IMR-90 (cell line): ENCODE measurements at regions not wholly inside any gene's neighbourhood (a gene's known extent, or its start where the extent isn't known, plus 50 kb on each side); places are given as distances from the start of the nearest gene placed in this dataset.

Experiments
- ATAC-seq: fragments of 200-7000 bp; cut with Tn5 transposase; 2 replicates; pipeline ENCODE4 v1.9.1; 2020; ENCODE audit warnings: low read depth, mild to moderate bottlenecking, moderate library complexity
- BruUV-seq: library from RNA; stranded (reverse); fragments of 400-500 nt; replicated peaks from 2 replicates; lab custom pipeline; 2021; lab: Mats Ljungman, UMichigan
- CTCF ChIA-PET: fragments of 300-600 bp; formaldehyde crosslinking; extraction: SDS; loops from one replicate; lab custom pipeline; 2021; ENCODE audit warnings: antibody characterized with exemption; lab: Yijun Ruan, JAX
- POLR2A ChIA-PET: fragments of 300-600 bp; sonication (Branson Sonifier 250); formaldehyde crosslinking; loops from one replicate; lab custom pipeline; 2022; ENCODE audit warnings: antibody characterized with exemption; ENCODE audit not compliant: unreplicated experiment; lab: Charles Lee
- DNase-seq: peaks from one replicate; pipeline ENCODE4 v3.0.0; 2013
- H2AFZ ChIP-seq: replicated peaks from 2 replicates; pipeline ENCODE3; 2013; ENCODE audit warnings: low read length, mild to moderate bottlenecking; ENCODE audit not compliant: poor library complexity
- H2AK5ac ChIP-seq: 2 replicates; pipeline ENCODE4 v1.6.1; 2013; ENCODE audit warnings: low read depth, low read length, inconsistent platforms
- H2AK9ac ChIP-seq: replicated peaks from 2 replicates; pipeline ENCODE3; 2013; ENCODE audit warnings: mild to moderate bottlenecking, low read depth, low read length, moderate library complexity; ENCODE audit not compliant: poor library complexity
- H2BK120ac ChIP-seq: 2 replicates; pipeline ENCODE4 v1.6.1; 2013; ENCODE audit warnings: low read depth, low read length, inconsistent platforms
- H2BK15ac ChIP-seq: 3 replicates; pipeline ENCODE4 v1.6.1; 2013; ENCODE audit warnings: low read depth, low read length, inconsistent platforms
- H2BK20ac ChIP-seq: 2 replicates; pipeline ENCODE4 v1.6.1; 2013; ENCODE audit warnings: low read depth, mild to moderate bottlenecking, inconsistent platforms, low read length, moderate library complexity
- H2BK5ac ChIP-seq: 2 replicates; pipeline ENCODE4 v1.6.1; 2013; ENCODE audit warnings: mild to moderate bottlenecking, low read depth, low read length, inconsistent platforms; ENCODE audit not compliant: poor library complexity, severe bottlenecking
- H3K14ac ChIP-seq: replicated peaks from 2 replicates; pipeline ENCODE4 v1.6.1; 2013; ENCODE audit warnings: low read depth, low read length, inconsistent platforms
- H3K18ac ChIP-seq: 2 replicates; pipeline ENCODE4 v1.6.1; 2013; ENCODE audit warnings: low read depth, low read length, control low read depth
- H3K23ac ChIP-seq: 2 replicates; pipeline ENCODE4 v1.6.1; 2013; ENCODE audit warnings: low read depth, low read length, inconsistent platforms
- H3K27ac ChIP-seq: 2 replicates; pipeline ENCODE4 v1.5.1; 2013; ENCODE audit warnings: mild to moderate bottlenecking, control low read depth, low read length; ENCODE audit not compliant: insufficient read depth
- H3K27me3 ChIP-seq: 2 replicates; pipeline ENCODE4 v1.6.1; 2013; ENCODE audit warnings: low read length; ENCODE audit not compliant: control insufficient read depth, insufficient read depth
- H3K36me3 ChIP-seq: 2 replicates; pipeline ENCODE4 v1.6.1; 2013; ENCODE audit warnings: low read length, mixed read lengths; ENCODE audit not compliant: control insufficient read depth, insufficient read depth
- H3K4ac ChIP-seq: 2 replicates; pipeline ENCODE4 v1.6.1; 2013; ENCODE audit warnings: low read depth, low read length, inconsistent platforms
- H3K4me1 ChIP-seq: 2 replicates; pipeline ENCODE4 v1.6.1; 2013; ENCODE audit warnings: low read length, mixed read lengths; ENCODE audit not compliant: control insufficient read depth, insufficient read depth
- H3K4me2 ChIP-seq: 2 replicates; pipeline ENCODE4 v1.6.1; 2013; ENCODE audit warnings: low read depth, mild to moderate bottlenecking, control low read depth, low read length, moderate library complexity
- H3K4me3 ChIP-seq: 2 replicates; pipeline ENCODE4 v1.5.1; 2013; ENCODE audit warnings: low read depth, mild to moderate bottlenecking, control low read depth, low read length, moderate library complexity; ENCODE audit not compliant: insufficient read depth
- H3K56ac ChIP-seq: 2 replicates; pipeline ENCODE4 v1.6.1; 2013; ENCODE audit warnings: low read length, inconsistent platforms; ENCODE audit not compliant: insufficient read depth; ENCODE audit errors: extremely low read depth
- H3K79me1 ChIP-seq, 2 experiments: 2 replicates each; pipeline ENCODE4 v1.6.1; 2013; ENCODE audit warnings: low read length in 2 of 2, inconsistent platforms in 1 of 2, low read depth in 1 of 2
- H3K9ac ChIP-seq: 2 replicates; pipeline ENCODE4 v1.6.1; 2013; ENCODE audit warnings: low read depth, low read length, control low read depth
- H3K9me1 ChIP-seq: 2 replicates; pipeline ENCODE4 v1.6.1; 2013; ENCODE audit warnings: low read length, inconsistent platforms; ENCODE audit not compliant: insufficient read depth
- H3K9me3 ChIP-seq: 2 replicates; pipeline ENCODE4 v1.6.1; 2013; ENCODE audit warnings: low read length; ENCODE audit not compliant: control insufficient read depth, insufficient read depth
- H4K20me1 ChIP-seq: 2 replicates; pipeline ENCODE4 v1.6.1; 2013; ENCODE audit warnings: low read length, inconsistent platforms; ENCODE audit not compliant: insufficient read depth
- H4K5ac ChIP-seq: 2 replicates; pipeline ENCODE4 v1.6.1; 2013; ENCODE audit warnings: mild to moderate bottlenecking, low read depth, low read length, control low read depth
- H4K8ac ChIP-seq, 2 experiments: 2 replicates each; pipeline ENCODE4 v1.6.1; 2013; ENCODE audit warnings: low read depth in 2 of 2, low read length in 2 of 2, control low read depth in 1 of 2, inconsistent platforms in 1 of 2
- H4K91ac ChIP-seq: 2 replicates; pipeline ENCODE4 v1.6.1; 2013; ENCODE audit warnings: low read depth, low read length, inconsistent platforms; ENCODE audit not compliant: insufficient read depth
- CEBPB ChIP-seq: IDR thresholded peaks from 2 replicates; pipeline ENCODE4 v1.6.1; 2012; ENCODE audit warnings: low read depth, low read length, improper control_type of control experiment
- RCOR1 ChIP-seq: IDR thresholded peaks from 2 replicates; pipeline ENCODE4 v1.6.1; 2012; ENCODE audit warnings: mild to moderate bottlenecking, low read length, improper control_type of control experiment; ENCODE audit not compliant: insufficient replicate concordance
- RFX5 ChIP-seq: IDR thresholded peaks from 2 replicates; pipeline ENCODE4 v1.8.0; 2012; ENCODE audit warnings: low read depth, mild to moderate bottlenecking, low read length, moderate library complexity
- WGBS, 2 experiments: methylation state at CpG; one replicate each; pipeline versions ENCODE4 v1.1.5 to v1.1.7; 2013; ENCODE audit warnings: missing lambda C conversion rate in 2 of 2; ENCODE audit not compliant: insufficient read length in 1 of 2; ENCODE audit errors: extremely low coverage in 2 of 2; 5-methylcytosine and 5-hydroxymethylcytosine counted together
- dilution Hi-C: fragments of 300-500 bp; cut with HindIII; formaldehyde crosslinking; loops from one replicate; pipeline ENCODE4 v1.14.3; 2018; ENCODE audit warnings: low sequenced_read_pairs; ENCODE audit not compliant: unreplicated experiment
- in situ Hi-C: fragments of 300-500 bp; cut with MboI; formaldehyde crosslinking; loops from 3 replicates; pipeline ENCODE4 v1.14.3; 2019; ENCODE audit warnings: low sequenced_read_pairs, inconsistent platforms, mixed read lengths
- intact Hi-C: fragments of 100-400 bp; cut with micrococcal nuclease; formaldehyde crosslinking; loops from 2 replicates; pipeline ENCODE4 v1.10.0; 2022

DNA sequence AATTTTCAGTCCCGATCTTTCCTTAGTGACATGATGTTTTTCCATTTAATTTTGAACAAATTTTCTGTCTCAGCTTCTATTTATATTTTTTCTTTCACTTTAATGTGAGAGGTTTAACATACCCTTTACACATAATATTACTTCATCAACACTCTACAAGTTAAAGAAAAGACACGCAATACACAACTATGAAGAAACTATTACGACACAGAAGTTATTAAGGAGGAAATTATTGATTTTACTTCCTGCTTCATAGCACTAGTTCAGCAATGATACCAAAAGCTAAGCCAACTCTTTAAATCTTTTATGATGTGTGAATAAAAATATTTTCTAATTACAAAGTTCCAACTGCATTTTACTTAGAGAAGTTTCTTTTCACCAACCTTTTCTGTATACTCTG is 432.3 kb upstream of the DAB2 start:
- intact Hi-C loops, result no loop called here

More for the DNA sequence above, 432.3 kb upstream of the DAB2 start:
- H3K27me3 ChIP-seq, result no peaks in the 10 kb centered on the region; the same call in 1 of the 2 replicates
- no peak overlapping the region for H4K8ac ChIP-seq
- no peaks in the 10 kb centered on the region for H3K4me1 ChIP-seq
- no peaks in the 10 kb centered on the region for H3K36me3 ChIP-seq
- no peak overlapping the region for H3K27ac ChIP-seq
- H4K20me1 ChIP-seq, result no peaks in the 10 kb centered on the region
- no peak overlapping the region for H3K14ac ChIP-seq
- H3K18ac ChIP-seq, result no peak overlapping the region
- DNase-seq (no peak), ATAC-seq (no peak)
- H2BK5ac ChIP-seq, result no peak overlapping the region
- no peaks in the 10 kb centered on the region for H3K9me1 ChIP-seq
- no peak overlapping the region for H2BK120ac ChIP-seq
- WGBS, 2 experiments, result no CpG with 5 or more reads among the region's 3 CpGs
- POLR2A ChIA-PET, result no interaction called here
- dilution Hi-C loops (no loop called here), in situ Hi-C loops (no loop called here)
- no peak overlapping the region for H2AFZ ChIP-seq
- no peak overlapping the region for H3K4ac ChIP-seq
- no peaks in the 10 kb centered on the region for H3K9me3 ChIP-seq
- no peak overlapping the region for H2BK20ac ChIP-seq
- CTCF ChIA-PET, result no interaction called here
- H3K4me2 ChIP-seq, result no peak overlapping the region
- TF ChIP-seq CEBPB (0 out of 2 replicates have a peak, but pooled peaks have one; percentile 19), RFX5 (no peak), RCOR1 (no peak)
- no peak overlapping the region for H2BK15ac ChIP-seq
- no peak overlapping the region for H2AK9ac ChIP-seq
- H4K91ac ChIP-seq, result no peak overlapping the region
- no peak overlapping the region for H3K56ac ChIP-seq
- H3K23ac ChIP-seq, result no peak overlapping the region
- H3K4me3 ChIP-seq, result no peak overlapping the region
- H2AK5ac ChIP-seq, result no peak overlapping the region
- no peaks in the 10 kb centered on the region for H3K79me1 ChIP-seq
- H3K9ac ChIP-seq, result no peak overlapping the region
- no peak overlapping the region for H4K5ac ChIP-seq
- BruUV-seq, result no TSS peak
